Testis (tissue), 2 donors: ENCODE measurements at regions not wholly inside any gene's neighbourhood (a gene's known extent, or its start where the extent isn't known, plus 50 kb on each side); places are given as distances from the start of the nearest gene placed in this dataset.

ENCODE experiments used
- DNase-seq: peaks from one replicate; pipeline ENCODE4 v3.0.0-alpha.2; 2019
- H3K27ac ChIP-seq, 2 donors: fragments of 200-600 bp; sonication (generic); one replicate each; pipeline ENCODE4 v1.5.1; 2019
- H3K27me3 ChIP-seq: fragments of 200-600 bp; sonication (generic); one replicate; pipeline ENCODE4 v1.5.1; 2019
- H3K36me3 ChIP-seq: fragments of 200-600 bp; sonication (generic); one replicate; pipeline ENCODE4 v1.5.1; 2017; ENCODE audit warnings: low read depth; ENCODE audit errors: missing control alignments
- H3K4me1 ChIP-seq: fragments of 200-600 bp; sonication (generic); one replicate; pipeline ENCODE4 v1.5.1; 2019
- H3K4me3 ChIP-seq, 2 donors: fragments of 200-600 bp; sonication (generic); one replicate each; pipeline ENCODE4 v1.5.1; 2017 to 2019
- H3K9me3 ChIP-seq: fragments of 200-600 bp; sonication (generic); one replicate; pipeline ENCODE4 v1.5.1; 2017
- CTCF ChIP-seq, 3 experiments: fragments of 450-650 bp in 2 of 3; fragments of 200-600 bp in 1 of 3; sonication (generic) in 1 of 3; IDR thresholded peaks; one replicate each; pipeline ENCODE4 v1.5.1; 2016 to 2019; ENCODE audit warnings: antibody characterized with exemption in 3 of 3, mild to moderate bottlenecking in 2 of 3, moderate library complexity in 1 of 3
- POLR2A ChIP-seq: fragments of 450-650 bp; IDR thresholded peaks from one replicate; pipeline ENCODE4 v1.6.1; 2017; ENCODE audit warnings: antibody characterized with exemption, mild to moderate bottlenecking, moderate library complexity
- WGBS, 2 donors: methylation state at CpG; one replicate each; pipeline ENCODE4 v1.1.5; 2018; 5-methylcytosine and 5-hydroxymethylcytosine counted together
- intact Hi-C: fragments of 100-400 bp; cut with DNase I; formaldehyde crosslinking; loops from one replicate; pipeline ENCODE4 v1.15.1; 2023; ENCODE audit warnings: low total_unique reads

DNA sequence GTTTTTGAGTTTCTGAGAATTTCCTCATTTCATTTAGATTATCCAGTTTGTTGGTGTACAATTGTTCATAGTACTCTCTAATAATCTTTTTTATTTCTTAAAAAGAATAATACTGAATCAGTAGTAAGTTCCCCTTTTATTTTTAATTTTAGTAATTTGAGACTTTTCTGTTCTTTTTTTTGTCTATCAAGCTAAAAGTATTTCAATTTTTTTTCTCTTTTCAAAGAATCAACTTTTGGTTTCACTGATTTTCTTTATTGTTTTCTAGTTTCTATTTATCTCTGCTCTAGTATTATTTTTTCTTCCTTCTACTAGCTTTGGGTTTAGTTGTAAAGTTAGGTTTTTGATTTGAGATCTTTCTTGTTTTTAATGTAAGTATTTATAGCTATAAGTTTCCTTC, 60.6 kb upstream of the ARL15 start:
- TF ChIP-seq POLR2A (no peak), CTCF (IDR thresholded peaks at IDR 0.05) (no peak)

DNA sequence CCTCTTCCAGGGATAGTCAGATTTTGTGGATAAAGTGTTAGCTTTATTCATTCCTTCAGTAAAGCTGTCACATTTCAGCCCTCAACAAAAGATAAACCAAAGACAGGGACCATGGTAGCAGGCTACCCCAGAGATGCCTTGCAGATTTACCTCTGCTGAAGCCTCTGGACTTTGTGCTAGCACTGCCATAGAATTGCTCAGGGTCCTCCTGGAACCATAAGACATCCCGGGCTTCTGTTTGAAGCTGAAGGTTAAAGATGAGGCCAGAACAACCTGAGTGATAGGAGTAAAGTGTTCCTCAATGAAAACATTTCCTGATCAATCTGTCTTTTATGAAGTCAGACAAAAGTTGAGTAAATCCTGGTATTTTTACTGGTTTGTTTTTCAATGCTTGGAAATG, 57.5 kb upstream of the ARL15 start:
- H3K9me3 ChIP-seq = no peaks in the 10 kb centered on the region
- no peak overlapping the region for H3K4me3 ChIP-seq
- TF ChIP-seq POLR2A = no peak
- TF ChIP-seq CTCF (IDR thresholded peaks at IDR 0.05) = no peak
- no peak for DNase-seq
- no peaks in the 10 kb centered on the region for H3K36me3 ChIP-seq
- intact Hi-C loops = no loop called here
- H3K4me1 ChIP-seq = no peaks in the 10 kb centered on the region
- H3K27me3 ChIP-seq = no peaks in the 10 kb centered on the region
- H3K27ac ChIP-seq = no peak overlapping the region
- 92 to 97% methylated on average over 1 of the region's 1 CpG for WGBS, 2 donors

More for the DNA sequence above, 60.6 kb upstream of the ARL15 start:
- intact Hi-C loops = no loop called here
- DNase-seq = no peak
- H3K36me3 ChIP-seq = no peaks in the 10 kb centered on the region
- no peaks in the 10 kb centered on the region for H3K9me3 ChIP-seq
- no peaks in the 10 kb centered on the region for H3K4me1 ChIP-seq
- H3K27me3 ChIP-seq = no peaks in the 10 kb centered on the region
- H3K27ac ChIP-seq = no peak overlapping the region
- no peak overlapping the region for H3K4me3 ChIP-seq

DNA sequence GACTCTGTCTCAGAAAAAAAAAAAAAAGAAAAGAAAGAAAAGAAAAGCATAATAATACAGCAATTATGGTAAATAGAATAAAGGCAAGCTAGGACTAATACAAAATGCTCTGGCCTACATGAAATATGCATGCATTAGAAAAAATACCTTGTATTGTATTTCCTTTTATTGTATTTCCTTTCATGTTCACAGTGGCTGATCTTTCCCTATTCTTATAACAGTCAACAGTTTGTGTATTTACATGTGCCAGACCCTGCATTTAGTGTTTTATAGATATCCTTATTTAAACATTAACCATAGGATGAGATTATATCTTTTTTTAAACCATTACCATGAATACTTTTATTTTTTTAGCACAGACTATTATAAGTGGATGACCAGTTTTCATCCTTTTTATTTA, 56.3 kb upstream of the ARL15 start:
- Histone ChIP-seq H3K4me3 (no peak overlapping the region), H3K4me1 (peaks cover 3% of the 10 kb centered on the region), H3K9me3 (no peaks in the 10 kb centered on the region), H3K27ac (no peak overlapping the region), H3K36me3 (no peaks in the 10 kb centered on the region), H3K27me3 (no peaks in the 10 kb centered on the region)
- no peak for DNase-seq
- TF ChIP-seq CTCF (IDR thresholded peaks at IDR 0.05) = no peak
- TF ChIP-seq POLR2A = no peak
- intact Hi-C loops = no loop called here

DNA sequence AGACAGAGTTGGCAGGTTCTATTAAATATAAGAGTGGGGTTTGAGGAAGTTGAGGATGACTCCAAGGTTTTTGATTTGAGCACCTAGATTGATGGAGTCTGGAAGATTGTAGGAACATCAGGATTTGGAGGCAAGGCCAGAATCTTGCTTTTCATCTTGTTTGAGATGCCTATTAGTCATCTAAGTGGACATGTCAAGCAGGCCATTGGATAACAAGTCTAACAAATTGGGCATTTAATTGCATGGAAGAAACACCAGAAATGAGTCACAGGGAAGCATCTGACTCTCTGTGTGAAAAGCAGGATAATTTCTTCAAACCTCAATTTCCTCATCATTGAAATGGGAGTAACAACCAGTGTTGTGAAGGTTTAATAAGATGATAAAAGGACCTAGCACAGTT, 53.3 kb upstream of the ARL15 start:
- Histone ChIP-seq H3K27ac (no peak overlapping the region), H3K36me3 (no peaks in the 10 kb centered on the region), H3K4me3 (no peak overlapping the region), H3K27me3 (no peaks in the 10 kb centered on the region), H3K9me3 (no peaks in the 10 kb centered on the region), H3K4me1 (peaks cover 22% of the 10 kb centered on the region)
- DNase-seq = no peak
- intact Hi-C loops = no loop called here
- TF ChIP-seq POLR2A (no peak), CTCF (IDR thresholded peaks at IDR 0.05) (no peak)

- intact Hi-C loops = no loop called here
- Histone ChIP-seq H3K36me3 (no peaks in the 10 kb centered on the region), H3K4me1 (peaks cover 22% of the 10 kb centered on the region), H3K27me3 (no peaks in the 10 kb centered on the region), H3K9me3 (no peaks in the 10 kb centered on the region), H3K4me3 (no peak overlapping the region), H3K27ac (no peak overlapping the region)
- no peak for TF ChIP-seq POLR2A
- no peak for TF ChIP-seq CTCF (IDR thresholded peaks at IDR 0.05)
- no peak for DNase-seq
Observed at GRCh38 chr5:54362992-54363625, 52.7 kb upstream of the ARL15 start.
